ENCODE measurements at regions not wholly inside any gene's neighbourhood (a gene's known extent, or its start where the extent isn't known, plus 50 kb on each side); places are given as distances from the start of the nearest gene placed in this dataset.

- no peak overlapping the region for H3K9ac ChIP-seq (ENCODE audit: low read depth in 1 of 2, low read length in 2 of 2)
- no peaks in the 10 kb centered on the region for H3K36me3 ChIP-seq (ENCODE audit: control insufficient read depth in 1 of 2, insufficient read depth in 2 of 2, low read length in 2 of 2)
- H3K4me3 ChIP-seq (ENCODE audit: low read depth in 1 of 2, low read length in 2 of 2), result no peak overlapping the region
- H3K27me3 ChIP-seq (ENCODE audit: control insufficient read depth in 1 of 2, insufficient read depth in 2 of 2, low read length in 2 of 2), result no peaks in the 10 kb centered on the region
- no peaks in the 10 kb centered on the region for H3K9me3 ChIP-seq (ENCODE audit: control insufficient read depth in 1 of 2, low read length in 2 of 2)
- no peak overlapping the region for H3K27ac ChIP-seq (ENCODE audit: low read depth, low read length)
- no peaks in the 10 kb centered on the region for H3K4me1 ChIP-seq (ENCODE audit: control insufficient read depth in 1 of 2, insufficient read depth in 2 of 2, low read length in 2 of 2)
These were observed 338.3 kb downstream of the ETV1 start for GRCh38 chr7:13651167-13651566.

- Histone ChIP-seq H3K4me1 (ENCODE audit: control insufficient read depth in 1 of 2, insufficient read depth in 2 of 2, low read length in 2 of 2) (no peaks in the 10 kb centered on the region), H3K27me3 (ENCODE audit: control insufficient read depth in 1 of 2, insufficient read depth in 2 of 2, low read length in 2 of 2) (no peaks in the 10 kb centered on the region), H3K27ac (ENCODE audit: low read depth, low read length) (no peak overlapping the region), H3K9ac (ENCODE audit: low read depth in 1 of 2, low read length in 2 of 2) (no peak overlapping the region), H3K9me3 (ENCODE audit: control insufficient read depth in 1 of 2, low read length in 2 of 2) (no peaks in the 10 kb centered on the region), H3K4me3 (ENCODE audit: low read depth in 1 of 2, low read length in 2 of 2) (no peak overlapping the region), H3K36me3 (ENCODE audit: control insufficient read depth in 1 of 2, insufficient read depth in 2 of 2, low read length in 2 of 2) (no peaks in the 10 kb centered on the region)
These were observed 333.1 kb downstream of the ETV1 start for GRCh38 chr7:13656330-13656729.

GRCh38 chr7:13673290-13673689 is 316.2 kb downstream of the ETV1 start:
- no peak overlapping the region for H3K4me3 ChIP-seq (ENCODE audit: low read depth in 1 of 2, low read length in 2 of 2)
- no peaks in the 10 kb centered on the region for H3K4me1 ChIP-seq (ENCODE audit: control insufficient read depth in 1 of 2, insufficient read depth in 2 of 2, low read length in 2 of 2)
- no peaks in the 10 kb centered on the region for H3K9me3 ChIP-seq (ENCODE audit: control insufficient read depth in 1 of 2, low read length in 2 of 2)

GRCh38 chr7:13682626-13683025 is 306.8 kb downstream of the ETV1 start:
- no peak overlapping the region for H3K4me3 ChIP-seq (ENCODE audit: low read depth in 1 of 2, low read length in 2 of 2)
- H3K4me1 ChIP-seq (ENCODE audit: control insufficient read depth in 1 of 2, insufficient read depth in 2 of 2, low read length in 2 of 2), result no peaks in the 10 kb centered on the region
- H3K36me3 ChIP-seq (ENCODE audit: control insufficient read depth in 1 of 2, insufficient read depth in 2 of 2, low read length in 2 of 2), result no peaks in the 10 kb centered on the region
- H3K9ac ChIP-seq (ENCODE audit: low read depth in 1 of 2, low read length in 2 of 2), result no peak overlapping the region
- no peaks in the 10 kb centered on the region for H3K27me3 ChIP-seq (ENCODE audit: control insufficient read depth in 1 of 2, insufficient read depth in 2 of 2, low read length in 2 of 2)
- no peaks in the 10 kb centered on the region for H3K9me3 ChIP-seq (ENCODE audit: control insufficient read depth in 1 of 2, low read length in 2 of 2)
- H3K27ac ChIP-seq (ENCODE audit: low read depth, low read length), result no peak overlapping the region

More at GRCh38 chr7:13673290-13673689, 316.2 kb downstream of the ETV1 start:
- Histone ChIP-seq H3K9ac (ENCODE audit: low read depth in 1 of 2, low read length in 2 of 2) (no peak overlapping the region), H3K27ac (ENCODE audit: low read depth, low read length) (no peak overlapping the region), H3K36me3 (ENCODE audit: control insufficient read depth in 1 of 2, insufficient read depth in 2 of 2, low read length in 2 of 2) (no peaks in the 10 kb centered on the region), H3K27me3 (ENCODE audit: control insufficient read depth in 1 of 2, insufficient read depth in 2 of 2, low read length in 2 of 2) (no peaks in the 10 kb centered on the region)

GRCh38 chr7:13687500-13687899 is 302.0 kb downstream of the ETV1 start:
- Histone ChIP-seq H3K4me3 (ENCODE audit: low read depth in 1 of 2, low read length in 2 of 2) (no peak overlapping the region), H3K36me3 (ENCODE audit: control insufficient read depth in 1 of 2, insufficient read depth in 2 of 2, low read length in 2 of 2) (no peaks in the 10 kb centered on the region), H3K4me1 (ENCODE audit: control insufficient read depth in 1 of 2, insufficient read depth in 2 of 2, low read length in 2 of 2) (no peaks in the 10 kb centered on the region), H3K9me3 (ENCODE audit: control insufficient read depth in 1 of 2, low read length in 2 of 2) (no peaks in the 10 kb centered on the region), H3K27ac (ENCODE audit: low read depth, low read length) (no peak overlapping the region), H3K27me3 (ENCODE audit: control insufficient read depth in 1 of 2, insufficient read depth in 2 of 2, low read length in 2 of 2) (no peaks in the 10 kb centered on the region), H3K9ac (ENCODE audit: low read depth in 1 of 2, low read length in 2 of 2) (no peak overlapping the region)

GRCh38 chr7:13692548-13692947 is 296.9 kb downstream of the ETV1 start:
- H3K9ac ChIP-seq (ENCODE audit: low read depth in 1 of 2, low read length in 2 of 2), result no peak overlapping the region
- H3K36me3 ChIP-seq (ENCODE audit: control insufficient read depth in 1 of 2, insufficient read depth in 2 of 2, low read length in 2 of 2), result no peaks in the 10 kb centered on the region
- no peak overlapping the region for H3K4me3 ChIP-seq (ENCODE audit: low read depth in 1 of 2, low read length in 2 of 2)
- no peaks in the 10 kb centered on the region for H3K9me3 ChIP-seq (ENCODE audit: control insufficient read depth in 1 of 2, low read length in 2 of 2)
- no peaks in the 10 kb centered on the region for H3K27me3 ChIP-seq (ENCODE audit: control insufficient read depth in 1 of 2, insufficient read depth in 2 of 2, low read length in 2 of 2)
- no peak overlapping the region for H3K27ac ChIP-seq (ENCODE audit: low read depth, low read length)
- H3K4me1 ChIP-seq (ENCODE audit: control insufficient read depth in 1 of 2, insufficient read depth in 2 of 2, low read length in 2 of 2), result no peaks in the 10 kb centered on the region

- H3K4me1 ChIP-seq (ENCODE audit: control insufficient read depth in 1 of 2, insufficient read depth in 2 of 2, low read length in 2 of 2), result no peaks in the 10 kb centered on the region
- H3K9ac ChIP-seq (ENCODE audit: low read depth in 1 of 2, low read length in 2 of 2), result no peak overlapping the region
- H3K27ac ChIP-seq (ENCODE audit: low read depth, low read length), result no peak overlapping the region
- H3K4me3 ChIP-seq (ENCODE audit: low read depth in 1 of 2, low read length in 2 of 2), result no peak overlapping the region
- no peaks in the 10 kb centered on the region for H3K36me3 ChIP-seq (ENCODE audit: control insufficient read depth in 1 of 2, insufficient read depth in 2 of 2, low read length in 2 of 2)
- no peaks in the 10 kb centered on the region for H3K27me3 ChIP-seq (ENCODE audit: control insufficient read depth in 1 of 2, insufficient read depth in 2 of 2, low read length in 2 of 2)
- no peaks in the 10 kb centered on the region for H3K9me3 ChIP-seq (ENCODE audit: control insufficient read depth in 1 of 2, low read length in 2 of 2)
These were observed 287.2 kb downstream of the ETV1 start for GRCh38 chr7:13702251-13702650.

- H3K36me3 ChIP-seq (ENCODE audit: control insufficient read depth in 1 of 2, insufficient read depth in 2 of 2, low read length in 2 of 2), result no peaks in the 10 kb centered on the region
- H3K27me3 ChIP-seq (ENCODE audit: control insufficient read depth in 1 of 2, insufficient read depth in 2 of 2, low read length in 2 of 2), result no peaks in the 10 kb centered on the region
- H3K9me3 ChIP-seq (ENCODE audit: control insufficient read depth in 1 of 2, low read length in 2 of 2), result no peaks in the 10 kb centered on the region
- H3K9ac ChIP-seq (ENCODE audit: low read depth in 1 of 2, low read length in 2 of 2), result no peak overlapping the region
- H3K27ac ChIP-seq (ENCODE audit: low read depth, low read length), result no peak overlapping the region
- H3K4me3 ChIP-seq (ENCODE audit: low read depth in 1 of 2, low read length in 2 of 2), result no peak overlapping the region
- no peaks in the 10 kb centered on the region for H3K4me1 ChIP-seq (ENCODE audit: control insufficient read depth in 1 of 2, insufficient read depth in 2 of 2, low read length in 2 of 2)
These were observed 280.8 kb downstream of the ETV1 start for GRCh38 chr7:13708670-13709069.

- no peaks in the 10 kb centered on the region for H3K27me3 ChIP-seq (ENCODE audit: control insufficient read depth in 1 of 2, insufficient read depth in 2 of 2, low read length in 2 of 2)
- H3K27ac ChIP-seq (ENCODE audit: low read depth, low read length), result no peak overlapping the region
- H3K4me1 ChIP-seq (ENCODE audit: control insufficient read depth in 1 of 2, insufficient read depth in 2 of 2, low read length in 2 of 2), result no peaks in the 10 kb centered on the region
- H3K36me3 ChIP-seq (ENCODE audit: control insufficient read depth in 1 of 2, insufficient read depth in 2 of 2, low read length in 2 of 2), result no peaks in the 10 kb centered on the region
- H3K4me3 ChIP-seq (ENCODE audit: low read depth in 1 of 2, low read length in 2 of 2), result no peak overlapping the region
- no peak overlapping the region for H3K9ac ChIP-seq (ENCODE audit: low read depth in 1 of 2, low read length in 2 of 2)
- peaks cover 0 to 4% of the 10 kb centered on the region in 2 donors for H3K9me3 ChIP-seq (ENCODE audit: control insufficient read depth in 1 of 2, low read length in 2 of 2)
These were observed 276.4 kb downstream of the ETV1 start for GRCh38 chr7:13713092-13713491.

GRCh38 chr7:13715534-13715933 is 273.9 kb downstream of the ETV1 start:
- Histone ChIP-seq H3K9me3 (ENCODE audit: control insufficient read depth in 1 of 2, low read length in 2 of 2) (peaks cover 0 to 4% of the 10 kb centered on the region in 2 donors), H3K4me1 (ENCODE audit: control insufficient read depth in 1 of 2, insufficient read depth in 2 of 2, low read length in 2 of 2) (no peaks in the 10 kb centered on the region), H3K27me3 (ENCODE audit: control insufficient read depth in 1 of 2, insufficient read depth in 2 of 2, low read length in 2 of 2) (no peaks in the 10 kb centered on the region)

GRCh38 chr7:13717031-13717430 is 272.4 kb downstream of the ETV1 start:
- Histone ChIP-seq H3K36me3 (ENCODE audit: control insufficient read depth in 1 of 2, insufficient read depth in 2 of 2, low read length in 2 of 2) (no peaks in the 10 kb centered on the region), H3K4me3 (ENCODE audit: low read depth in 1 of 2, low read length in 2 of 2) (no peak overlapping the region), H3K4me1 (ENCODE audit: control insufficient read depth in 1 of 2, insufficient read depth in 2 of 2, low read length in 2 of 2) (no peaks in the 10 kb centered on the region), H3K27ac (ENCODE audit: low read depth, low read length) (no peak overlapping the region), H3K9ac (ENCODE audit: low read depth in 1 of 2, low read length in 2 of 2) (no peak overlapping the region), H3K9me3 (ENCODE audit: control insufficient read depth in 1 of 2, low read length in 2 of 2) (peaks cover 0 to 4% of the 10 kb centered on the region in 2 donors), H3K27me3 (ENCODE audit: control insufficient read depth in 1 of 2, insufficient read depth in 2 of 2, low read length in 2 of 2) (no peaks in the 10 kb centered on the region)

More at GRCh38 chr7:13715534-13715933, 273.9 kb downstream of the ETV1 start:
- H3K4me3 ChIP-seq (ENCODE audit: low read depth in 1 of 2, low read length in 2 of 2), result no peak overlapping the region
- H3K27ac ChIP-seq (ENCODE audit: low read depth, low read length), result no peak overlapping the region
- no peaks in the 10 kb centered on the region for H3K36me3 ChIP-seq (ENCODE audit: control insufficient read depth in 1 of 2, insufficient read depth in 2 of 2, low read length in 2 of 2)
- H3K9ac ChIP-seq (ENCODE audit: low read depth in 1 of 2, low read length in 2 of 2), result no peak overlapping the region

Measured in duodenal mucosa (tissue), 2 donors.